ENCODE measurements at regions not wholly inside any gene's neighbourhood (a gene's known extent, or its start where the extent isn't known, plus 50 kb on each side); places are given as distances from the start of the nearest gene placed in this dataset.

DNA sequence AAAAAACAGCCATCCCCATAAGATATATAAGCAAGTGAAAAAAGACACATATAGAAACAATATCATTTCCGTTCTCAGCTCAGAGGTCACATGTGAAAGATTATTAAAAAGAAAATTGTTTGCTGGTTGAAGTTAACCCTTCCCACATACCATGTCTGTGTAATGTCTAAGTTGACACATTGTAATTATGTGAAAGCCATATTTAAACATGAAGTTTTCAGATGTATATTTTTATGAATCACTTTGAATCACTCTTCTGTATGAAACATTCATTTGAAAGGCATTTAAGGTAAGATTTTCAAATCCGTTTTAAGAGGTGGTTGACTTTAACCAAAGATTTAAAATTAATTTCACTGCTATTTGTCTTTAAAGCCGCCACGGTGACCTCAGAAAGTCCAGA is 441.9 kb downstream of the RND3 start:
- FAIRE-seq (no peak), DNase-seq (ENCODE audit: low read depth) (peak; percentile 74)
- no peaks in the 10 kb centered on the region for H3K27me3 ChIP-seq (ENCODE audit: control insufficient read depth, insufficient read depth, low read length)
- TF ChIP-seq, protein P1, sequence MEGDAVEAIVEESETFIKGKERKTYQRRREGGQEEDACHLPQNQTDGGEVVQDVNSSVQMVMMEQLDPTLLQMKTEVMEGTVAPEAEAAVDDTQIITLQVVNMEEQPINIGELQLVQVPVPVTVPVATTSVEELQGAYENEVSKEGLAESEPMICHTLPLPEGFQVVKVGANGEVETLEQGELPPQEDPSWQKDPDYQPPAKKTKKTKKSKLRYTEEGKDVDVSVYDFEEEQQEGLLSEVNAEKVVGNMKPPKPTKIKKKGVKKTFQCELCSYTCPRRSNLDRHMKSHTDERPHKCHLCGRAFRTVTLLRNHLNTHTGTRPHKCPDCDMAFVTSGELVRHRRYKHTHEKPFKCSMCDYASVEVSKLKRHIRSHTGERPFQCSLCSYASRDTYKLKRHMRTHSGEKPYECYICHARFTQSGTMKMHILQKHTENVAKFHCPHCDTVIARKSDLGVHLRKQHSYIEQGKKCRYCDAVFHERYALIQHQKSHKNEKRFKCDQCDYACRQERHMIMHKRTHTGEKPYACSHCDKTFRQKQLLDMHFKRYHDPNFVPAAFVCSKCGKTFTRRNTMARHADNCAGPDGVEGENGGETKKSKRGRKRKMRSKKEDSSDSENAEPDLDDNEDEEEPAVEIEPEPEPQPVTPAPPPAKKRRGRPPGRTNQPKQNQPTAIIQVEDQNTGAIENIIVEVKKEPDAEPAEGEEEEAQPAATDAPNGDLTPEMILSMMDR (IDR thresholded peaks at IDR 0.05; ENCODE audit: insufficient read depth, low read length, severe bottlenecking) = no peak
- no peaks in the 10 kb centered on the region for H3K36me3 ChIP-seq (ENCODE audit: control insufficient read depth, insufficient read depth, low read length)
- no peak overlapping the region for H3K4me3 ChIP-seq (ENCODE audit: low read depth, low read length)

DNA sequence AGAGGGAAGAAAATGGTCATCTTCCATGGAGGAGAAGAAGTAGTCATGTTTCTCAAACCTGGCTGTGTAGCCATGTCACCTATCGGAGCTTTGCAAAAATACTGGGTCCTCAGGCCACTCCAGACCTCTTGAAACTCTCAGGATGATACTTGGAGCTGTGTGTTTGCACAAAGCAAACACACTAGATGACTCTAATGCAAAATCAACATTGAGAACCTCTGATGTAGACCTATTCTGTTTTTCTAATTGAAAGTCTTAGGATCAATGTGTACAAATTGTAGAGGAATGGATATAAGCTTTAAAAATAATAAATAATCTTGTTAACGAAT is 444.3 kb downstream of the RND3 start:
- Histone ChIP-seq H3K36me3 (ENCODE audit: control insufficient read depth, insufficient read depth, low read length) (no peaks in the 10 kb centered on the region), H3K27me3 (ENCODE audit: control insufficient read depth, insufficient read depth, low read length) (no peaks in the 10 kb centered on the region), H3K4me3 (ENCODE audit: low read depth, low read length) (no peak overlapping the region)
- FAIRE-seq (no peak), DNase-seq (ENCODE audit: low read depth) (no peak)
- TF ChIP-seq, protein P1 (IDR thresholded peaks at IDR 0.05; ENCODE audit: insufficient read depth, low read length, severe bottlenecking) = no peak

DNA sequence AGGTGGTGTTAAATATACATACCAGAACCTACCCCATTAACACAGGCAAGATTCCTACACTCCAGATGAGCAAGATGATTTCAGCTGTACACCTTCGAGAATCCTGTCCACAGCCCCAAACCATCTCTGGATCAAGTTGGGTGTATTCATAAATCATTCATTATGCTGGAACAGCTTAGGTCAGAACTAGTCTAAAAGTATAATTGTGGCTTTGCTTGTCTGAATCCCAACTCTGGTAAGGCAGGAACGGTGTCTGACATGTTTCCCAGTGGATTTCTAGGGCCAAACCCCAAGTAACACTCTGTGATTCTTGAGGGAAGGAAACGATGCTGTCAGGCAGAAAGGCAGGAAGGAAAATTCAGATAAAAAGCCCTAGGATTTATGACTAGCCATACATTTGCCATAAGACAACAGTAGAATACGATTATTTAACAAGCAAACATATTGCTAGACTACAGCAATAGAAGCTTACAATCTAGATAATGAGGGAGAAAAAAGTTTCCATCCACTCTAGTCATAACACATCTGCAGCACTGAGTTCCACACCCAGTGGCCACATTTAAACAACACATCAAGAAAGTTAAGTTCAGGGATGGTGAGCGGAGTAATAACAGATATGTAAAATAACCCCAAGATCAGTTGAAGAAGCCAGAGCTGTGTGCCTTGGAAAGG is 444.8 kb downstream of the RND3 start:
- Histone ChIP-seq H3K36me3 (ENCODE audit: control insufficient read depth, insufficient read depth, low read length) (no peaks in the 10 kb centered on the region), H3K27me3 (ENCODE audit: control insufficient read depth, insufficient read depth, low read length) (no peaks in the 10 kb centered on the region), H3K4me3 (ENCODE audit: low read depth, low read length) (no peak overlapping the region)
- FAIRE-seq (no peak), DNase-seq (ENCODE audit: low read depth) (no peak)
- TF ChIP-seq, protein P1 (IDR thresholded peaks at IDR 0.05; ENCODE audit: insufficient read depth, low read length, severe bottlenecking) = no peak

DNA sequence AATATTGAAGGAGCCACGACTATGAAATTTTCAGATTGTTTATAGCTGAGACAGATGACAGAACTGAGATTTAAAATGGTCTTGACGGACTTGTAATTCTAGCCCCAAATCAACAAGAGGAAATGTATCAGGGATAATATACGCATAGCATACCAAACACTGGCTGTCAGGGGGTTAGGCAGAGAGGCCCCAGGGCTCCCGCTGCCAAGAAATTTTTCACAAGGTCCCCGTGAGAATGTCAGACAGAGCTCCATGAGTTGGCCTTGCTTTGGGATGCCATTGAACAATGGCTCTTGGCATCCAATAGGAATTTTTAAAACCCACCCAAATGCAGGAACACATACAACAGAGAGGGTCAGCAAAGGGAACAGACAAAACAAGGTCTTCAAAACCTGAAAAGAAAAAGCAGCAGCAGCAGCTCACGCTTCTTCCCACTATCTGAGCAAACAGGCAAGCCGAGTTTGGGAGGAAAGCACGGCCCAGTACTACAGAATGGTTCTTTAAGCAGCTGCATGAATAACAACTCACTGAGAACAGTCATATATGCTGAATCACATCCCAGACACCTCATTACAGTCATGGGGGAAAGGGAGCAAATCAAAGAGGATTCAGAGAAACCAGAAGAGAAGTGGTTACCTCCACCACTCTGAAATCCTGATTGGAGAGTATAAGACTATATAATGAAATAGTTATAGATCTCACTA is 445.6 kb downstream of the RND3 start:
- H3K27me3 ChIP-seq (ENCODE audit: control insufficient read depth, insufficient read depth, low read length) = no peaks in the 10 kb centered on the region
- H3K4me3 ChIP-seq (ENCODE audit: low read depth, low read length) = no peak overlapping the region
- FAIRE-seq (peak; percentile 52), DNase-seq (ENCODE audit: low read depth) (peak; percentile 76)
- no peaks in the 10 kb centered on the region for H3K36me3 ChIP-seq (ENCODE audit: control insufficient read depth, insufficient read depth, low read length)
- TF ChIP-seq, protein P1 (IDR thresholded peaks at IDR 0.05; ENCODE audit: insufficient read depth, low read length, severe bottlenecking) = no peak

DNA sequence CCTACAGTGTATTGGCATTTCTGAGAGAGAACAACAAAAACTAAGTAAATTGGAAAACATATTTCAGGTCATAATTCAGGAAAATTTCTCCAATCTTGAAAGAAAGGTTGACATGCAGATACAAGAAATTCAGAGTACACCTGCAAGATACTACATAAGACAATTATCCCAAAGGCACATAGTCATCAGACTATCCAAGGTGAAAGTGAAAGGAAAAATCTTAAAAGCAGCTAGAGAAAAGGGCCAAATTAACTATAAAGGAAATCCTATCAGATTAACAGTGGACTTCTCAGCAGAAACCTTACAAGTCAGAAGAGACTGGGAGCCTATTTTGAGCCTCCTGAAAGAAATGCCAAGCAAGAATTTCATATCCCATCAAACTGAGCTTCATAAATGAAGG is 449.0 kb upstream of the MMADHC start:
- TF ChIP-seq, protein P1 (IDR thresholded peaks at IDR 0.05; ENCODE audit: insufficient read depth, low read length, severe bottlenecking) = no peak
- Histone ChIP-seq H3K36me3 (ENCODE audit: control insufficient read depth, insufficient read depth, low read length) (no peaks in the 10 kb centered on the region), H3K4me3 (ENCODE audit: low read depth, low read length) (no peak overlapping the region), H3K27me3 (ENCODE audit: control insufficient read depth, insufficient read depth, low read length) (no peaks in the 10 kb centered on the region)
- DNase-seq (ENCODE audit: low read depth) = no peak
- FAIRE-seq = no peak

Measured in bronchial epithelial cell (primary cell).